DND-41 (cell line): ENCODE measurements at regions not wholly inside any gene's neighbourhood (a gene's known extent, or its start where the extent isn't known, plus 50 kb on each side); places are given as distances from the start of the nearest gene placed in this dataset.

Experiments used
- ATAC-seq: fragments of 200-7000 bp; cut with Tn5 transposase; 3 replicates; pipeline ENCODE4 v1.9.1; 2021; ENCODE audit warnings: low read depth; ENCODE audit not compliant: insufficient read depth
- DNase-seq: peaks from one replicate; pipeline ENCODE4 v3.0.0-alpha.2; 2020
- H2AFZ ChIP-seq: 2 replicates; pipeline ENCODE4 v1.6.0; 2012; ENCODE audit warnings: low read depth, low read length
- H3K27ac ChIP-seq: 2 replicates; pipeline ENCODE4 v1.5.1; 2012; ENCODE audit warnings: low read length, inconsistent platforms
- H3K27me3 ChIP-seq: fragments of 200-600 bp; sonication (generic); 2 replicates; pipeline ENCODE4 v1.6.0; 2012; ENCODE audit warnings: low read length, mild to moderate bottlenecking, inconsistent platforms; ENCODE audit not compliant: insufficient read depth, poor library complexity
- H3K36me3 ChIP-seq: 2 replicates; pipeline ENCODE4 v1.5.1; 2012; ENCODE audit warnings: low read length, inconsistent platforms; ENCODE audit not compliant: insufficient read depth
- H3K4me1 ChIP-seq: 2 replicates; pipeline ENCODE4 v1.5.1; 2012; ENCODE audit warnings: mild to moderate bottlenecking, low read length; ENCODE audit not compliant: insufficient read depth
- H3K4me2 ChIP-seq: 2 replicates; pipeline ENCODE4 v1.6.0; 2012; ENCODE audit warnings: mild to moderate bottlenecking, moderate library complexity, low read length, inconsistent platforms; ENCODE audit not compliant: insufficient read depth
- H3K4me3 ChIP-seq, 2 experiments: fragments of 200-600 bp in 1 of 2; shearing (Covaris generic) in 1 of 2; 2 replicates each; pipeline ENCODE4 v1.5.1; 2012 to 2016; ENCODE audit warnings: inconsistent platforms in 2 of 2, low read length in 2 of 2, mild to moderate bottlenecking in 2 of 2, low read depth in 1 of 2, moderate library complexity in 1 of 2
- H3K79me2 ChIP-seq: 2 replicates; pipeline ENCODE4 v1.6.0; 2012; ENCODE audit warnings: low read length, inconsistent platforms; ENCODE audit not compliant: insufficient read depth
- H3K9ac ChIP-seq: 2 replicates; pipeline ENCODE4 v1.6.0; 2012; ENCODE audit warnings: low read depth, mild to moderate bottlenecking, inconsistent platforms, low read length, moderate library complexity
- H3K9me3 ChIP-seq: 2 replicates; pipeline ENCODE4 v1.5.1; 2012; ENCODE audit warnings: low read length, moderate library complexity, mild to moderate bottlenecking, inconsistent platforms; ENCODE audit not compliant: insufficient read depth, severe bottlenecking
- H4K20me1 ChIP-seq: 2 replicates; pipeline ENCODE4 v1.6.0; 2012; ENCODE audit warnings: low read length; ENCODE audit not compliant: insufficient read depth
- EZH2 ChIP-seq: IDR thresholded peaks from 3 replicates; pipeline ENCODE4 v1.6.1; 2012; ENCODE audit warnings: borderline replicate concordance, low read depth, mild to moderate bottlenecking, moderate library complexity, low read length, inconsistent platforms; ENCODE audit not compliant: severe bottlenecking
- TF ChIP-seq, protein P1 (sequence below): IDR thresholded peaks from 2 replicates; pipeline ENCODE4 v1.5.1; 2012; ENCODE audit warnings: borderline replicate concordance, low read length, moderate library complexity, mild to moderate bottlenecking; ENCODE audit not compliant: poor library complexity, severe bottlenecking; ENCODE audit errors: extremely low read depth

DNA sequence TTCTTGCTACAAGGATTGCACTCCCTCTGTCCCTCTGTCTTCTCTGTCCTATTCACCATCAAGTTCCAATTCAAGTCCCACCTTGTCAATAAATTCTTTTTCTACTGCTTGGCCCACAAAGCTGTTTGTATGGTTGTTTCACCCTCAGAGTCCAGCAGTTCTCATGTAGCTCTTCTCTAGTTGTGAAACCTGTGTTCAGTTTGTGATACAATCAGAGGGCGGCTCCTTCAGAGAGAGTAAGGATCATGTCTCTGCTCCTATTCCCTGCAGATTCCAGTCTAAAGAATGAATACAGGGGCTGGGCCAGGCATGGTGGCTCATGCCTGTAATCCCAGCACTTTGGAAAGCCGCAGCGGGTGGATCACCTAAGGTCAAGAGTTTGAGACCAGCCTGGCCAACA, 126.6 kb upstream of the BET1 start:
- Histone ChIP-seq H3K4me1 (no peaks in the 10 kb centered on the region), H3K9me3 (no peaks in the 10 kb centered on the region), H3K9ac (no peak overlapping the region), H3K79me2 (no peaks in the 10 kb centered on the region), H3K27ac (no peak overlapping the region), H4K20me1 (no peaks in the 10 kb centered on the region), H3K4me3 (no peak overlapping the region), H3K36me3 (no peaks in the 10 kb centered on the region), H3K4me2 (no peak overlapping the region), H3K27me3 (no peaks in the 10 kb centered on the region), H2AFZ (no peak overlapping the region)
- ATAC-seq (no peak), DNase-seq (no peak)
- TF ChIP-seq EZH2, result no peak
- TF ChIP-seq, protein P1, sequence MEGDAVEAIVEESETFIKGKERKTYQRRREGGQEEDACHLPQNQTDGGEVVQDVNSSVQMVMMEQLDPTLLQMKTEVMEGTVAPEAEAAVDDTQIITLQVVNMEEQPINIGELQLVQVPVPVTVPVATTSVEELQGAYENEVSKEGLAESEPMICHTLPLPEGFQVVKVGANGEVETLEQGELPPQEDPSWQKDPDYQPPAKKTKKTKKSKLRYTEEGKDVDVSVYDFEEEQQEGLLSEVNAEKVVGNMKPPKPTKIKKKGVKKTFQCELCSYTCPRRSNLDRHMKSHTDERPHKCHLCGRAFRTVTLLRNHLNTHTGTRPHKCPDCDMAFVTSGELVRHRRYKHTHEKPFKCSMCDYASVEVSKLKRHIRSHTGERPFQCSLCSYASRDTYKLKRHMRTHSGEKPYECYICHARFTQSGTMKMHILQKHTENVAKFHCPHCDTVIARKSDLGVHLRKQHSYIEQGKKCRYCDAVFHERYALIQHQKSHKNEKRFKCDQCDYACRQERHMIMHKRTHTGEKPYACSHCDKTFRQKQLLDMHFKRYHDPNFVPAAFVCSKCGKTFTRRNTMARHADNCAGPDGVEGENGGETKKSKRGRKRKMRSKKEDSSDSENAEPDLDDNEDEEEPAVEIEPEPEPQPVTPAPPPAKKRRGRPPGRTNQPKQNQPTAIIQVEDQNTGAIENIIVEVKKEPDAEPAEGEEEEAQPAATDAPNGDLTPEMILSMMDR, result no peak

DNA sequence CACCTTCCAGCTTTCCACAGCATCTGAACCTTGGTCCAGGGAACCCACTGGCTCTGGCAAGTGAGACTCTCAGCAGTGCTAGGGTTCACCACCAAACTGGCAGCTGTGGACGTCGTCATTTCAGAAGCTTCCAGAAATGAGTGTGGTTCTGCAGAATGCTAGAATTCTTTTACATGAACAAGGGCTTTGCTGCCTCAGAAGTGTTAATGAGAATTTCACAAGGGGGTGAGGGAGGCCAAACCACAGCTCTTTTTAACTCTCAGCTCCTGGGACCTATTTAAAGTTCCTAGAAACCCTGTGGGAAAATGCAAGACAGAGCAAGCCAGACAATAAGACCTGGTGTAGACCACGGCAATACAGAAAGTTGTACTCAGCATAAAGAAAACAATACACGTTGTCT, 129.3 kb upstream of the BET1 start:
- H3K4me2 ChIP-seq, result no peak overlapping the region
- H2AFZ ChIP-seq, result no peak overlapping the region
- H3K4me1 ChIP-seq, result no peaks in the 10 kb centered on the region
- no peaks in the 10 kb centered on the region for H4K20me1 ChIP-seq
- H3K9me3 ChIP-seq, result no peaks in the 10 kb centered on the region
- no peaks in the 10 kb centered on the region for H3K36me3 ChIP-seq
- ATAC-seq, result no peak
- peaks cover 4% of the 10 kb centered on the region for H3K27me3 ChIP-seq
- DNase-seq, result no peak
- H3K4me3 ChIP-seq, result no peak overlapping the region
- H3K79me2 ChIP-seq, result no peaks in the 10 kb centered on the region
- H3K27ac ChIP-seq, result no peak overlapping the region
- TF ChIP-seq, protein P1, result no peak
- TF ChIP-seq EZH2, result no peak
- H3K9ac ChIP-seq, result no peak overlapping the region

DNA sequence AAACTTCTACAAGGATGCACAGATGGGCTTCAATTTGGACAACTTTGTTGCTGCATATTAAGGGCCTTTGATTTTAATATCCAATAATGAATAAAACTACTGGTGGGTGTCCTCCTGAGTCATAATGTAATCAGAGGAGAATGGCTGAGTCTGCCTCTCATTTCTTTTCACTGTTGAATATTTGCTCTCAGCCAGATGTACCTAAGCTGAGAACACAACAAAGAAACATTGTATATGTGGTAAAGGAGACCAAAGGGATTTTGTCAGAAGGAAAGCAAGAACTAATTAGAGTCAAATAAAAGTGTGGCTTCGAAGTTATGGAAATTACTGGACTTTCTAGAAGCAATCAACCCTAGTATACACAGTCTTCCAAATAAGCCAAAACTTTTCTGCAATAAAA, 131.0 kb upstream of the BET1 start:
- no peaks in the 10 kb centered on the region for H3K9me3 ChIP-seq
- no peaks in the 10 kb centered on the region for H3K36me3 ChIP-seq
- no peaks in the 10 kb centered on the region for H3K4me1 ChIP-seq
- no peak for TF ChIP-seq EZH2
- TF ChIP-seq, protein P1, result no peak
- DNase-seq (no peak), ATAC-seq (no peak)
- no peak overlapping the region for H2AFZ ChIP-seq
- no peak overlapping the region for H3K4me3 ChIP-seq
- no peak overlapping the region for H3K9ac ChIP-seq
- no peak overlapping the region for H3K4me2 ChIP-seq
- no peaks in the 10 kb centered on the region for H3K79me2 ChIP-seq
- H4K20me1 ChIP-seq, result no peaks in the 10 kb centered on the region
- H3K27me3 ChIP-seq, result peaks cover 4% of the 10 kb centered on the region
- no peak overlapping the region for H3K27ac ChIP-seq

DNA sequence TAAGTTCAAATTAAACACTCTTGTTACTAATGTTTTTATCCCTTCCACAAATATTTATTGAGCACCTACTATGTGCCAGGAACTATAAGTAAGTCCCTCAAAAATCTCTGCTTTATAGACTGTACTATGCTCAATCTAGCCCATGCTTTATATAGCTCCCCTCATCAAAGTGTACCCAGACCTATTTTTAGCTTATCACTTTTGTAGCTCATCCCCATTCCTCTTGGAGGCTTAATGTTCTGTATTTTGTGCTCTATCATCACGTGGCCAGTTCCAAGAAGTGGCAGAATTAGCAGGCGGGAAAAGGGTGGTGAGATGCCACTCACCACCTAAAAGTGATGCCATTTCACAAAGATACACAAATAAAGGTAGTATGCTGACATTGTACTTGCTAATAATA, 138.1 kb upstream of the BET1 start:
- H3K4me2 ChIP-seq, result no peak overlapping the region
- TF ChIP-seq, protein P1, result no peak
- no peak for TF ChIP-seq EZH2
- H3K36me3 ChIP-seq, result no peaks in the 10 kb centered on the region
- H3K27me3 ChIP-seq, result peaks cover 3% of the 10 kb centered on the region
- DNase-seq (no peak), ATAC-seq (no peak)
- no peak overlapping the region for H3K4me3 ChIP-seq
- no peak overlapping the region for H3K9ac ChIP-seq
- no peak overlapping the region for H2AFZ ChIP-seq
- no peaks in the 10 kb centered on the region for H3K79me2 ChIP-seq
- H3K4me1 ChIP-seq, result no peaks in the 10 kb centered on the region
- no peaks in the 10 kb centered on the region for H3K9me3 ChIP-seq
- no peaks in the 10 kb centered on the region for H4K20me1 ChIP-seq
- no peak overlapping the region for H3K27ac ChIP-seq
